DND-41 (cell line): ENCODE measurements at regions not wholly inside any gene's neighbourhood (a gene's known extent, or its start where the extent isn't known, plus 50 kb on each side); places are given as distances from the start of the nearest gene placed in this dataset.

Experiments used
- ATAC-seq: fragments of 200-7000 bp; cut with Tn5 transposase; 3 replicates; pipeline ENCODE4 v1.9.1; 2021; ENCODE audit warnings: low read depth; ENCODE audit not compliant: insufficient read depth
- DNase-seq: peaks from one replicate; pipeline ENCODE4 v3.0.0-alpha.2; 2020
- H2AFZ ChIP-seq: 2 replicates; pipeline ENCODE4 v1.6.0; 2012; ENCODE audit warnings: low read depth, low read length
- H3K27ac ChIP-seq: 2 replicates; pipeline ENCODE4 v1.5.1; 2012; ENCODE audit warnings: low read length, inconsistent platforms
- H3K27me3 ChIP-seq: fragments of 200-600 bp; sonication (generic); 2 replicates; pipeline ENCODE4 v1.6.0; 2012; ENCODE audit warnings: low read length, mild to moderate bottlenecking, inconsistent platforms; ENCODE audit not compliant: insufficient read depth, poor library complexity
- H3K36me3 ChIP-seq: 2 replicates; pipeline ENCODE4 v1.5.1; 2012; ENCODE audit warnings: low read length, inconsistent platforms; ENCODE audit not compliant: insufficient read depth
- H3K4me1 ChIP-seq: 2 replicates; pipeline ENCODE4 v1.5.1; 2012; ENCODE audit warnings: mild to moderate bottlenecking, low read length; ENCODE audit not compliant: insufficient read depth
- H3K4me2 ChIP-seq: 2 replicates; pipeline ENCODE4 v1.6.0; 2012; ENCODE audit warnings: mild to moderate bottlenecking, moderate library complexity, low read length, inconsistent platforms; ENCODE audit not compliant: insufficient read depth
- H3K4me3 ChIP-seq, 2 experiments: fragments of 200-600 bp in 1 of 2; shearing (Covaris generic) in 1 of 2; 2 replicates each; pipeline ENCODE4 v1.5.1; 2012 to 2016; ENCODE audit warnings: inconsistent platforms in 2 of 2, low read length in 2 of 2, mild to moderate bottlenecking in 2 of 2, low read depth in 1 of 2, moderate library complexity in 1 of 2
- H3K79me2 ChIP-seq: 2 replicates; pipeline ENCODE4 v1.6.0; 2012; ENCODE audit warnings: low read length, inconsistent platforms; ENCODE audit not compliant: insufficient read depth
- H3K9ac ChIP-seq: 2 replicates; pipeline ENCODE4 v1.6.0; 2012; ENCODE audit warnings: low read depth, mild to moderate bottlenecking, inconsistent platforms, low read length, moderate library complexity
- H3K9me3 ChIP-seq: 2 replicates; pipeline ENCODE4 v1.5.1; 2012; ENCODE audit warnings: low read length, moderate library complexity, mild to moderate bottlenecking, inconsistent platforms; ENCODE audit not compliant: insufficient read depth, severe bottlenecking
- H4K20me1 ChIP-seq: 2 replicates; pipeline ENCODE4 v1.6.0; 2012; ENCODE audit warnings: low read length; ENCODE audit not compliant: insufficient read depth
- CTCF ChIP-seq: IDR thresholded peaks from 2 replicates; pipeline ENCODE4 v1.5.1; 2012; ENCODE audit warnings: borderline replicate concordance, low read length, moderate library complexity, mild to moderate bottlenecking; ENCODE audit not compliant: poor library complexity, severe bottlenecking; ENCODE audit errors: extremely low read depth
- EZH2 ChIP-seq: IDR thresholded peaks from 3 replicates; pipeline ENCODE4 v1.6.1; 2012; ENCODE audit warnings: borderline replicate concordance, low read depth, mild to moderate bottlenecking, moderate library complexity, low read length, inconsistent platforms; ENCODE audit not compliant: severe bottlenecking

GRCh38 chr9:7481570-7481969, 318.0 kb downstream of the DMAC1 start:
- Histone ChIP-seq H3K4me2 (no peak overlapping the region), H3K9me3 (no peaks in the 10 kb centered on the region), H3K9ac (no peak overlapping the region), H4K20me1 (no peaks in the 10 kb centered on the region), H3K4me3 (no peak overlapping the region), H3K27me3 (no peaks in the 10 kb centered on the region), H3K79me2 (no peaks in the 10 kb centered on the region), H3K27ac (no peak overlapping the region), H3K36me3 (no peaks in the 10 kb centered on the region), H2AFZ (no peak overlapping the region), H3K4me1 (no peaks in the 10 kb centered on the region)
- no peak for DNase-seq
- ATAC-seq, result no peak
- TF ChIP-seq CTCF (no peak), EZH2 (no peak)

GRCh38 chr9:7479300-7479699, 320.3 kb downstream of the DMAC1 start:
- Histone ChIP-seq H3K4me3 (no peak overlapping the region), H4K20me1 (no peaks in the 10 kb centered on the region), H3K4me2 (no peak overlapping the region), H3K79me2 (no peaks in the 10 kb centered on the region), H2AFZ (no peak overlapping the region), H3K9ac (no peak overlapping the region), H3K4me1 (no peaks in the 10 kb centered on the region), H3K36me3 (no peaks in the 10 kb centered on the region), H3K27me3 (no peaks in the 10 kb centered on the region), H3K9me3 (no peaks in the 10 kb centered on the region), H3K27ac (no peak overlapping the region)
- DNase-seq (no peak), ATAC-seq (no peak)
- TF ChIP-seq EZH2 (no peak), CTCF (no peak)

- H3K36me3 ChIP-seq, result no peaks in the 10 kb centered on the region
- H2AFZ ChIP-seq, result no peak overlapping the region
- H3K4me2 ChIP-seq, result no peak overlapping the region
- no peaks in the 10 kb centered on the region for H3K4me1 ChIP-seq
- no peak overlapping the region for H3K4me3 ChIP-seq
- no peaks in the 10 kb centered on the region for H4K20me1 ChIP-seq
- DNase-seq, result no peak
- H3K27me3 ChIP-seq, result no peaks in the 10 kb centered on the region
- no peak for ATAC-seq
- no peak overlapping the region for H3K27ac ChIP-seq
- H3K9me3 ChIP-seq, result no peaks in the 10 kb centered on the region
- no peak for TF ChIP-seq CTCF
- TF ChIP-seq EZH2, result no peak
- no peaks in the 10 kb centered on the region for H3K79me2 ChIP-seq
- H3K9ac ChIP-seq, result no peak overlapping the region
These were observed 320.9 kb downstream of the DMAC1 start for GRCh38 chr9:7478646-7479045.

- Histone ChIP-seq H3K4me3 (no peak overlapping the region), H3K9me3 (no peaks in the 10 kb centered on the region), H3K27me3 (no peaks in the 10 kb centered on the region), H3K4me1 (no peaks in the 10 kb centered on the region), H3K27ac (no peak overlapping the region), H4K20me1 (no peaks in the 10 kb centered on the region), H3K4me2 (no peak overlapping the region), H2AFZ (no peak overlapping the region), H3K9ac (no peak overlapping the region), H3K36me3 (no peaks in the 10 kb centered on the region), H3K79me2 (no peaks in the 10 kb centered on the region)
- TF ChIP-seq EZH2 (no peak), CTCF (no peak)
- ATAC-seq (no peak), DNase-seq (no peak)
These were observed 332.4 kb downstream of the DMAC1 start for GRCh38 chr9:7467186-7467585.
